Stimulated activated CD4-positive, alpha-beta T cell treated with anti-CD3 and anti-CD28 coated beads, Interleukin-12 subunit alpha, Interleukin-12 subunit beta, amount 100 ng/mL, for 24 hours (primary cell): ENCODE measurements at regions not wholly inside any gene's neighbourhood (a gene's known extent, or its start where the extent isn't known, plus 50 kb on each side); places are given as distances from the start of the nearest gene placed in this dataset.
"Not testable (repeated sequence)": the region's sequence is repeated elsewhere in the genome, so short reads cannot be mapped to it uniquely, and the experiment has no call there.

Source experiments
- DNase-seq, 2 experiments: peaks; one replicate each; pipeline ENCODE4 v3.0.0-alpha.2; 2020; ENCODE audit warnings: low read depth in 2 of 2

GRCh38 chr5:168073991-168074800 is 217.2 kb upstream of the WWC1 start:
- DNase-seq: no peak

- DNase-seq: no peak
Observed at GRCh38 chr5:168075387-168075786, 216.1 kb upstream of the WWC1 start.

- DNase-seq: peak in 1 of 2 experiments; percentile 1
Observed at GRCh38 chr5:168076561-168076991, 214.9 kb upstream of the WWC1 start.

- DNase-seq: no peak
Observed at GRCh38 chr5:168085261-168086031, 206.0 kb upstream of the WWC1 start.

- DNase-seq: no peak
Observed at GRCh38 chr5:168086104-168086610, 205.3 kb upstream of the WWC1 start.

- no peak for DNase-seq
Observed at GRCh38 chr5:168086746-168087145, 204.7 kb upstream of the WWC1 start.

GRCh38 chr5:168088410-168089173 is 202.9 kb upstream of the WWC1 start:
- no peak for DNase-seq

- DNase-seq: no peak
Observed at GRCh38 chr5:168089201-168089887, 202.1 kb upstream of the WWC1 start.

- no peak for DNase-seq
Observed at GRCh38 chr5:168092209-168093185, 198.9 kb upstream of the WWC1 start.

GRCh38 chr5:168093200-168093910 is 198.1 kb upstream of the WWC1 start:
- no peak for DNase-seq

GRCh38 chr5:168096525-168096924 is 194.9 kb upstream of the WWC1 start:
- no peak for DNase-seq

- no peak for DNase-seq
Observed at GRCh38 chr5:168097876-168098653, 193.4 kb upstream of the WWC1 start.

GRCh38 chr5:168101352-168101751 is 190.1 kb upstream of the WWC1 start:
- DNase-seq: no peak

- DNase-seq: not testable (repeated sequence)
Observed at GRCh38 chr5:168103018-168103417, 188.4 kb upstream of the WWC1 start.

GRCh38 chr5:168104350-168104749 is 187.1 kb upstream of the WWC1 start:
- DNase-seq: no peak

- no peak for DNase-seq
Observed at GRCh38 chr5:168104811-168105481, 186.5 kb upstream of the WWC1 start.

- DNase-seq: no peak
Observed at GRCh38 chr5:168106008-168106761, 185.3 kb upstream of the WWC1 start.
